Skeletal muscle satellite cell (primary cell): ENCODE measurements at regions not wholly inside any gene's neighbourhood (a gene's known extent, or its start where the extent isn't known, plus 50 kb on each side); places are given as distances from the start of the nearest gene placed in this dataset.

Source experiments
- H3K27me3 ChIP-seq: 2 replicates; pipeline ENCODE4 v1.7.0; 2013; ENCODE audit warnings: low read length; ENCODE audit not compliant: control insufficient read depth, insufficient read depth
- H3K36me3 ChIP-seq: 2 replicates; pipeline ENCODE4 v1.7.0; 2013; ENCODE audit warnings: mild to moderate bottlenecking, control low read depth, low read length; ENCODE audit not compliant: insufficient read depth
- H3K4me1 ChIP-seq: 2 replicates; pipeline ENCODE4 v1.7.0; 2013; ENCODE audit warnings: low read length; ENCODE audit not compliant: control insufficient read depth, insufficient read depth
- H3K4me2 ChIP-seq: 2 replicates; pipeline ENCODE4 v1.7.0; 2013; ENCODE audit warnings: mild to moderate bottlenecking, low read length
- H3K4me3 ChIP-seq: 2 replicates; pipeline ENCODE4 v1.7.0; 2013; ENCODE audit warnings: low read length
- H3K9ac ChIP-seq: 2 replicates; pipeline ENCODE4 v1.7.0; 2013; ENCODE audit warnings: mild to moderate bottlenecking, low read depth, low read length, moderate library complexity
- H3K9me3 ChIP-seq: replicated peaks from 2 replicates; pipeline ENCODE4 v1.7.0; 2013; ENCODE audit warnings: mild to moderate bottlenecking, control low read depth, low read length

DNA sequence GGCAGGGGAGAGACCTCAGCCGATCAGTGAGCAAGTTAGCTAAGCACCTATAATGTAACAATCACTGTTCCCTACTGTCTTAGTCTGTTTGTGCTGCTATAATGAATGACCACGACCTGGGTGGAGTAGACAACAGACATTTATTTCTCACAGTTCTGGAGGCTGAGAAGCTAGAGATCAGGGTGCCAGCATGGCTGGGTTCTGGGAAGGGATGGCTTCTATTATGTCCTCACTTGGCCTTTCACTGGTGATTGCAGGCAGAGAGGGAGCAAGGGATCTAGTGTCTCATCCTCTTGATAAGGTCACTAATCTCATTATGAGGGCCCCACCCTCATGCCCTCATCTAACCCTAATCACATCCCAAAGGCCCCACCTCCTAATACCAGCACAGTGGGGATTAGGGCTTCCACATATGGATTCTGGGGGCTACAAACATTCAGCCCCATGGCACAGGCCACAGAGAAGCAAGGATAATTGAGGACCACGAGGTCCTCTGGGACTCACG is 162.5 kb downstream of the CD83 start:
- H3K27me3 ChIP-seq: no peaks in the 10 kb centered on the region
- no peaks in the 10 kb centered on the region for H3K36me3 ChIP-seq
- H3K4me1 ChIP-seq: peaks cover 26% of the 10 kb centered on the region
- no peaks in the 10 kb centered on the region for H3K9me3 ChIP-seq
- no peak overlapping the region for H3K4me2 ChIP-seq
- no peak overlapping the region for H3K9ac ChIP-seq
- no peak overlapping the region for H3K4me3 ChIP-seq

GRCh38 chr6:14280766-14281293 is 163.3 kb downstream of the CD83 start:
- Histone ChIP-seq H3K27me3 (no peaks in the 10 kb centered on the region), H3K4me3 (no peak overlapping the region), H3K9me3 (no peaks in the 10 kb centered on the region), H3K36me3 (no peaks in the 10 kb centered on the region), H3K9ac (no peak overlapping the region), H3K4me1 (peaks cover 22% of the 10 kb centered on the region), H3K4me2 (no peak overlapping the region)

DNA sequence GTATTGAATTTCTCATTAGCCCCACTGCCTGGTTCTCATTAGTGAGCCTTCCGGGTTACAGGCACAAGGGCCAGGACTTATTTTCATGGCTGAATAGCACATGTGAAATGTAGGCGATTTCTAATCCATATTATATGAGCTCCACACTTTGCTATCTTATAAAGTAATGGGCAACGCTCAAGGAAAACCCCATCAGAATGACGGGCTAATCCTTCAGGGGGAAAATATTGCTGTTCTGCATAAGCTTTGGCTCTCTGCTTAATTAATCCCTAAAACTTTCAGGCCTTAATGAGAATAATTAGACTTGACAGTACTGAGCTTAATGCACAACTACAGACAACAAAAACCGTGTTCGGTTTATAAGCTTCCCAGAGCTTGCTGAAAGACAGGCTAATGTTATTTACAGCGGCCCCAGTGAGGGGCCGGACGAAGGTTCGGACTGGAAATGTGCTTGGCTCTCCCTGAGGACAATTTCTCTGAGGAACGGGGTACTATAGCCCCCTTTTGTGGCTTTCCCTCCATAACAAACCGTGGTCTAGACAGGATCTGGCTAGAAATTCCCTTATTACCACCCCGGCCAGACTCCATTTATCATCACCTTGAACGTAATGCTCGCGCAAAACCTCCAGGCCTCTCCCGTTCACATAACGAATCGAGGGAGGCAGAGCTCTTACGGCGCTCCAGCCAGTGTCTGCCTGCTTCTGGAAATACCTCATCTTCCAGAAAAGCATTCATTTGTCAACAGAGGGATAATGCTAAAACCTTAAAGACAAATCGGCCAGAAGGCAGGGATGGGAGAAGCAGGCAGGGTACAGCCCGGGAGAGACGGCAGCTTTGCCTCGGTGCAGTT is 164.5 kb downstream of the CD83 start:
- no peaks in the 10 kb centered on the region for H3K27me3 ChIP-seq
- no peaks in the 10 kb centered on the region for H3K9me3 ChIP-seq
- H3K4me3 ChIP-seq: no peak overlapping the region
- no peak overlapping the region for H3K9ac ChIP-seq
- no peaks in the 10 kb centered on the region for H3K36me3 ChIP-seq
- H3K4me2 ChIP-seq: no peak overlapping the region
- peaks cover 21% of the 10 kb centered on the region for H3K4me1 ChIP-seq

- Histone ChIP-seq H3K9me3 (no peaks in the 10 kb centered on the region), H3K4me3 (no peak overlapping the region), H3K9ac (no peak overlapping the region), H3K4me2 (no peak overlapping the region), H3K4me1 (peaks cover 16% of the 10 kb centered on the region), H3K27me3 (no peaks in the 10 kb centered on the region), H3K36me3 (no peaks in the 10 kb centered on the region)
Observed at GRCh38 chr6:14282854-14283505, 165.4 kb downstream of the CD83 start.

GRCh38 chr6:14283600-14284235 is 166.1 kb downstream of the CD83 start:
- no peaks in the 10 kb centered on the region for H3K36me3 ChIP-seq
- no peak overlapping the region for H3K4me2 ChIP-seq
- peaks cover 16% of the 10 kb centered on the region for H3K4me1 ChIP-seq
- no peaks in the 10 kb centered on the region for H3K9me3 ChIP-seq
- no peaks in the 10 kb centered on the region for H3K27me3 ChIP-seq
- H3K4me3 ChIP-seq: no peak overlapping the region
- no peak overlapping the region for H3K9ac ChIP-seq

DNA sequence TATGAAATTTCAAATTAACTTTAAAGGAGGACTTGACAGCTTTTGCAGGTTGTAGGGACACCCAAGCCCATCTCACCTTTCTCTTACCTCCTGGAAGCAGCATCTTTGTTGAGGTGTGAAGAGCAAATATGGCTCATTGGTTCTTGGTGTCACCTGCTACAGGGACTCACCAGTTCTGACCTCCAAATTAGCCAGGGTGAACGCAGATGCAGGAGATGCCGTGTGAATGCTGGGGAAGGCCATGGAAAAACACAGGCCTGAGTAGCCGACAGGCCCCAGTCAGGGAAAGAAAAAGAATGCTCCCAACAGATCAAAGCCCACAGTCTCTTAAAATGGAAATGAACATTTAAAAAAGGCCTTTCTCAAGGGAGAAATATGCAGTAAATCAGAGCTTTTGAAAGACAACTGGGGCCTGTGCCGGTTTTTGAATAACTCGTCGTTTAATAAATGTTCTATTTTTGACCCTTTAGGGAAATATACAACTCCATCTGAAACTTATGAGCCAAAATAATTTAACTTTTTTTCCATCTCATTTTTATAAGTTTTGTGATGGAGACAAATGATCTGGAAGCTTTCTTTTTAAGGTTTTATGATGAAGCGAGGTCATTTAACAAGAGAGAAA is 167.5 kb downstream of the CD83 start:
- H3K36me3 ChIP-seq: no peaks in the 10 kb centered on the region
- H3K27me3 ChIP-seq: no peaks in the 10 kb centered on the region
- no peaks in the 10 kb centered on the region for H3K9me3 ChIP-seq
- no peak overlapping the region for H3K4me2 ChIP-seq
- no peak overlapping the region for H3K4me3 ChIP-seq
- H3K9ac ChIP-seq: no peak overlapping the region
- peaks cover 16% of the 10 kb centered on the region for H3K4me1 ChIP-seq

DNA sequence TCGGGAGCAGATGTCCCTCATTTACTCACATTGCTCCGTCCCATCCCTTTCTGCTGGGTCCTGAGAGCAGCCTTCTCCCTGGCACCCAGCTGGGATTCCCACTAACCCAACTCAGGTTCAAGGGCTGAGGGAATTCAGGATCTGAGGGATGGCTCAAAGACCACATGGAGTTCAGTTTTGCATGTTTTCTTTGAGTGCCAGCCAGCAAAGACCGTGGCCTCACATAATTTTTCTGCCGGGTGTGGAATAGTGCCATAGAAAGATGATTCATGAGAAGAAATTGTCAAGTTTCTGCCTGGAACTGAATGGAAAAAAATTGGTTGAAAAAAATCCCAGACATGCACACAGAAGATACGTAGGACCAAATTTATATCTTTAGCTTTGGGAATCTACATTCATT is 168.6 kb downstream of the CD83 start:
- no peaks in the 10 kb centered on the region for H3K9me3 ChIP-seq
- H3K4me3 ChIP-seq: no peak overlapping the region
- H3K27me3 ChIP-seq: no peaks in the 10 kb centered on the region
- H3K36me3 ChIP-seq: no peaks in the 10 kb centered on the region
- H3K9ac ChIP-seq: peak overlapping the region; percentile 26
- H3K4me2 ChIP-seq: peak overlapping the region; percentile 63
- peaks cover 16% of the 10 kb centered on the region for H3K4me1 ChIP-seq

DNA sequence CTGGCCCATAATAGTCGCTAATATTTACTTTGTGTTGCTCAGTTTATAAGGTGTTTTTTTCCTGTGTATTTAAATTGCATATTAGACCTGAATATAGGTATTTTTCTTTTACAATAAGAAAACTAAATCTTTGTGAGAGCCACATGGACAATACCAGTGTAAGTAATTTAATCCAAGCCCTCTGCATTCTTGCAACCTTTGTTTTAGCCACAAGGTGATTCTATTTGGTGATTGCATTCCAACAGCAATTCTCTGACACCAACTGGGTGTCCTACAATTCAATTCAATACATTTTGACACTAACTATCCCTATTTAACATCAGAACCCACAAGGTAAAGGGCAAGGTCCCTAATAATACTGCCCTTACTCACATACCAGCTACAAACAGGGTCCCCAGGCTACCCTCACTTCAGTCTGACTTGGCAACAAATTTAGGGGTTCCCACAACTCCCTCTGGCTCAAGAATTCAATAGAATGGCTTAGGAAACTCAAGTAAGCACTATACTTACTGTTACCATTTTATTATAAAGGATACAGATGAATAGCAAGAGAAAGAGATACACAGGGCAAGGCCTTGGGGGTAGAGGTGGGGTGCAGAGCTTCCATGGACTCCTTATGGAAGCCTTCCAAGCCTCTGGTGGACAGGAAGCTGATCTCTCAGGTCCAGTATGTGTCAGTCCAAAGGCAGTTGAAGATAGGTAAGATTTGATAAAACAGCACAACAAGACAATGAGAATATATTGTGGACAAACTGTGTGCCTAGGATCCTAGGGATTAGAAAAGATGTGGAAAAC is 169.3 kb downstream of the CD83 start:
- no peaks in the 10 kb centered on the region for H3K27me3 ChIP-seq
- H3K36me3 ChIP-seq: no peaks in the 10 kb centered on the region
- H3K4me2 ChIP-seq: peak overlapping the region; percentile 46
- H3K9me3 ChIP-seq: no peaks in the 10 kb centered on the region
- H3K9ac ChIP-seq: peak overlapping the region; percentile 26
- no peak overlapping the region for H3K4me3 ChIP-seq
- H3K4me1 ChIP-seq: peaks cover 16% of the 10 kb centered on the region

DNA sequence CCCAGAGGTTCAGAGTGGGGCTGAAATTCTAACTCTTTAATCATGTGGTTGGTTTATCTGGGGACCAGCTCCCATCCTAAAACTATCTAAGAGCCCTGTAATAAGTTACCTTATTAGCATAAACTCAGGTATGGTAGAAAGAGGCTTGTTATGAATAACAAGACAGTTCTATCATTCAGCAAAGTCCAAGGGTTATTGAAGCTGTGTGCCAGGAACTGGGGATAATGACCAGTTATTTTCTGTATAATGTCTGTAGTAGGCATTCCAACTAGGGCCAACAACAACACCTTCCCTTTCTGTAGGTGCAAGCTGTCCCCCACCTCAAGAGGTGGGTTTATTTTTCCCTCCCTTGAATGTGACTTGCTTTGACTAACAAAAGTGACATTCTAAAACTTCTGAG is 170.1 kb downstream of the CD83 start:
- no peak overlapping the region for H3K9ac ChIP-seq
- H3K36me3 ChIP-seq: no peaks in the 10 kb centered on the region
- H3K4me1 ChIP-seq: peaks cover 16% of the 10 kb centered on the region
- H3K4me2 ChIP-seq: no peak overlapping the region
- no peak overlapping the region for H3K4me3 ChIP-seq
- no peaks in the 10 kb centered on the region for H3K9me3 ChIP-seq
- no peaks in the 10 kb centered on the region for H3K27me3 ChIP-seq

DNA sequence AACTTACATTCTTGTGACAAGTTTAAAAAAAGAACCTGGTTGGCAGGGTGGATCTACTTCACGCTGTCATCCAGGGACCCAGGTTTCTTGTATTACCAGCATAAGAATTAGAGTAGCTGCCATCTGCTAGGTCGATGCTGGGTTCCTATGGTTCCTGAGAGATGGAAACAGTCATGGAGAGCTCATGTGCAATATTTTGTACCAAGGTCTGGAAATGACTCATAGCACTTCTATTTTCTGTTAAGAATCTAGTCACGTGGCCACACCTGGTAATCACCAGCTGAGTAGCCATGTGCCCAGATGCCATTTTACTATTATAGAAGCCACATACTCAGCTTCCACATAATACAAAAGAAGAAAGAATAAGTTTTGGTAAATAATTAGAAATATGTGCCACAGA is 171.3 kb downstream of the CD83 start:
- Histone ChIP-seq H3K4me2 (no peak overlapping the region), H3K27me3 (peaks cover 5% of the 10 kb centered on the region), H3K9me3 (no peaks in the 10 kb centered on the region)

More for the DNA sequence above, 171.3 kb downstream of the CD83 start:
- H3K36me3 ChIP-seq: no peaks in the 10 kb centered on the region
- no peak overlapping the region for H3K4me3 ChIP-seq
- peaks cover 16% of the 10 kb centered on the region for H3K4me1 ChIP-seq
- H3K9ac ChIP-seq: no peak overlapping the region
